ENCODE measurements at regions not wholly inside any gene's neighbourhood (a gene's known extent, or its start where the extent isn't known, plus 50 kb on each side); places are given as distances from the start of the nearest gene placed in this dataset. TPM values are rescaled to one million over a fixed set of nuclear protein-coding genes. Genes with fewer than 3 reads are reported as not detected.

GRCh38 chr12:14314801-14315200, 50.7 kb upstream of the ATF7IP start:
- WGBS (ENCODE audit: extremely low coverage, insufficient coverage, low lambda C conversion rate): no CpG with 5 or more reads among the region's 6 CpGs
- H3K4me3 ChIP-seq (ENCODE audit: low read length): no peak overlapping the region

DNA sequence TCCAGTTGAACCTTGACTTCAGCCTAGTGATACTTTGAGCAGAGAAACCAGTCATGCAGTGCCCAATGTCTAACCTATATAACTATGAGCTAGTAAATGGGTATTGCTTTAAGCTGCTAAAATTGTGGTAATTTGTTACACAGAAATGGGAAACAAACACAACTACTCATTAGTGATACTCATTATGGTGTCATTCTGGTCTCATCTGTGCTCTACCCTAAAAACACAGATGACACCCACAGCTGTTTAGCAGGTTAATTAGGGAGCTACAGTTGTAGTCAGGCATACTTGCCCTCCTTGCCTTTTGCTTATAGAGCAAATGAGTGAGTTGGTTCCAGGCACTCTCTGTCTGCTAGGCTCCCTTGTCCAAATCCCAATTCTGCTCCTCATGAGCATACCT, 50.0 kb upstream of the ATF7IP start:
- Histone ChIP-seq H3K18ac (ENCODE audit: low read length) (no peak overlapping the region), H3K4me3 (ENCODE audit: low read length) (no peak overlapping the region), H4K8ac (ENCODE audit: low read depth, low read length) (no peak overlapping the region), H3K4me1 (ENCODE audit: control insufficient read depth, low read depth, low read length) (no peaks in the 10 kb centered on the region), H3K4ac (ENCODE audit: low read depth, low read length) (no peak overlapping the region), H2AK5ac (ENCODE audit: low read length) (no peak overlapping the region), H2BK15ac (replicated peaks; ENCODE audit: low read depth) (no peak overlapping the region), H3K23ac (ENCODE audit: low read length) (no peak overlapping the region), H3K56ac (ENCODE audit: low read length) (no peak overlapping the region), H3K36me3 (ENCODE audit: control insufficient read depth, insufficient read depth, low read length) (no peaks in the 10 kb centered on the region), H3K9ac (ENCODE audit: low read length) (no peak overlapping the region), H3K27ac (ENCODE audit: low read depth, low read length) (no peak overlapping the region), H2BK120ac (ENCODE audit: low read depth, low read length) (no peak overlapping the region), H3K79me2 (ENCODE audit: control insufficient read depth, insufficient read depth, low read length) (no peaks in the 10 kb centered on the region), H4K5ac (ENCODE audit: low read length) (no peak overlapping the region), H2BK5ac (ENCODE audit: low read length) (no peak overlapping the region), H3K27me3 (ENCODE audit: insufficient read depth, low read length, poor library complexity) (no peaks in the 10 kb centered on the region), H3K4me2 (ENCODE audit: low read length) (no peak overlapping the region), H3K79me1 (ENCODE audit: low read length) (no peaks in the 10 kb centered on the region)
- no peak for DNase-seq

More at GRCh38 chr12:14314801-14315200, 50.7 kb upstream of the ATF7IP start:
- Histone ChIP-seq H3K4me1 (ENCODE audit: control insufficient read depth, low read depth, low read length) (no peaks in the 10 kb centered on the region), H3K27ac (ENCODE audit: low read depth, low read length) (no peak overlapping the region), H3K9ac (ENCODE audit: low read length) (no peak overlapping the region), H4K8ac (ENCODE audit: low read depth, low read length) (no peak overlapping the region), H2BK5ac (ENCODE audit: low read length) (no peak overlapping the region), H2BK15ac (replicated peaks; ENCODE audit: low read depth) (no peak overlapping the region), H3K18ac (ENCODE audit: low read length) (no peak overlapping the region), H3K36me3 (ENCODE audit: control insufficient read depth, insufficient read depth, low read length) (no peaks in the 10 kb centered on the region), H3K27me3 (ENCODE audit: insufficient read depth, low read length, poor library complexity) (no peaks in the 10 kb centered on the region), H2BK120ac (ENCODE audit: low read depth, low read length) (no peak overlapping the region), H3K4me2 (ENCODE audit: low read length) (no peak overlapping the region), H2AK5ac (ENCODE audit: low read length) (no peak overlapping the region), H3K23ac (ENCODE audit: low read length) (no peak overlapping the region), H3K79me2 (ENCODE audit: control insufficient read depth, insufficient read depth, low read length) (no peaks in the 10 kb centered on the region), H3K56ac (ENCODE audit: low read length) (no peak overlapping the region), H3K79me1 (ENCODE audit: low read length) (no peaks in the 10 kb centered on the region), H3K4ac (ENCODE audit: low read depth, low read length) (no peak overlapping the region), H4K5ac (ENCODE audit: low read length) (no peak overlapping the region)
- DNase-seq: no peak

Small RNAs in the stretch of these regions (small RNA-seq; reads per million reads assigned to genes)
- not detected for gene AC092470.1 (ENCODE audit: insufficient read depth)
- gene AC135001.1 (ENCODE audit: insufficient read depth): not detected
- not detected for gene MRPS18CP4 (ENCODE audit: insufficient read depth)
- gene RNU6-491P (ENCODE audit: insufficient read depth): not detected

All from mesendoderm (in vitro differentiated cells).